ENCODE measurements at regions not wholly inside any gene's neighbourhood (a gene's known extent, or its start where the extent isn't known, plus 50 kb on each side); places are given as distances from the start of the nearest gene placed in this dataset.
A peak's percentile ranks its signal among the peaks of the same experiment; 100 is the strongest.

DNA sequence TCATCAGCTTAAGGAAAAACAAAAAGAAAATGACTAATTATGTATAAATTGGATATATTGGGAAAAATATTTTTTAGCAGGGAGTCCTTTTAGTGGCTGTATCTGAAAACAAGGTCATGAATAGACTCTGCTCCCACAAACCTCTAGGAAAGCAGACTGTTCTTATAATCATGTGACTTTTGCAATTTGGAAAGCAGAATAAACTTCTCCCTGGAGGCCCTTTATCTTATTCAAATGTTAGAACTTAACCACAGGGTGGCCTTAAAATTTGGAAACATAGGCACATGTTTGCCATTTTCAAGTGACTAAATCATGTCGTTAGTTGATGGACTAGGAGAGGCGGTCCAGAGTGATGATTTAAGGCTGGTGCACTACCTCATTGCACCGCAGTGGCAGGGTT is 196.6 kb upstream of the KRR1 start:
- TF ChIP-seq EP300 (IDR thresholded peaks at IDR 0.05; ENCODE audit: borderline replicate concordance) (no peak), RAD21 (IDR thresholded peaks at IDR 0.05; ENCODE audit: low read depth) (no peak), TAF1 (IDR thresholded peaks at IDR 0.05; ENCODE audit: low read depth) (no peak), ZBTB7A (IDR thresholded peaks at IDR 0.05; ENCODE audit: low read depth) (no peak), YY1 (IDR thresholded peaks at IDR 0.05; ENCODE audit: low read depth) (no peak), CREB1 (IDR thresholded peaks at IDR 0.05; ENCODE audit: low read depth) (no peak), NFIC (IDR thresholded peaks at IDR 0.05) (no peak), FOXM1 (IDR thresholded peaks at IDR 0.05; ENCODE audit: borderline replicate concordance, low read depth) (no peak), TEAD4 (IDR thresholded peaks at IDR 0.05) (no peak)
- TF ChIP-seq, protein P1, sequence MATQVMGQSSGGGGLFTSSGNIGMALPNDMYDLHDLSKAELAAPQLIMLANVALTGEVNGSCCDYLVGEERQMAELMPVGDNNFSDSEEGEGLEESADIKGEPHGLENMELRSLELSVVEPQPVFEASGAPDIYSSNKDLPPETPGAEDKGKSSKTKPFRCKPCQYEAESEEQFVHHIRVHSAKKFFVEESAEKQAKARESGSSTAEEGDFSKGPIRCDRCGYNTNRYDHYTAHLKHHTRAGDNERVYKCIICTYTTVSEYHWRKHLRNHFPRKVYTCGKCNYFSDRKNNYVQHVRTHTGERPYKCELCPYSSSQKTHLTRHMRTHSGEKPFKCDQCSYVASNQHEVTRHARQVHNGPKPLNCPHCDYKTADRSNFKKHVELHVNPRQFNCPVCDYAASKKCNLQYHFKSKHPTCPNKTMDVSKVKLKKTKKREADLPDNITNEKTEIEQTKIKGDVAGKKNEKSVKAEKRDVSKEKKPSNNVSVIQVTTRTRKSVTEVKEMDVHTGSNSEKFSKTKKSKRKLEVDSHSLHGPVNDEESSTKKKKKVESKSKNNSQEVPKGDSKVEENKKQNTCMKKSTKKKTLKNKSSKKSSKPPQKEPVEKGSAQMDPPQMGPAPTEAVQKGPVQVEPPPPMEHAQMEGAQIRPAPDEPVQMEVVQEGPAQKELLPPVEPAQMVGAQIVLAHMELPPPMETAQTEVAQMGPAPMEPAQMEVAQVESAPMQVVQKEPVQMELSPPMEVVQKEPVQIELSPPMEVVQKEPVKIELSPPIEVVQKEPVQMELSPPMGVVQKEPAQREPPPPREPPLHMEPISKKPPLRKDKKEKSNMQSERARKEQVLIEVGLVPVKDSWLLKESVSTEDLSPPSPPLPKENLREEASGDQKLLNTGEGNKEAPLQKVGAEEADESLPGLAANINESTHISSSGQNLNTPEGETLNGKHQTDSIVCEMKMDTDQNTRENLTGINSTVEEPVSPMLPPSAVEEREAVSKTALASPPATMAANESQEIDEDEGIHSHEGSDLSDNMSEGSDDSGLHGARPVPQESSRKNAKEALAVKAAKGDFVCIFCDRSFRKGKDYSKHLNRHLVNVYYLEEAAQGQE (IDR thresholded peaks at IDR 0.05; ENCODE audit: low read depth): no peak
- TF ChIP-seq, protein P2, sequence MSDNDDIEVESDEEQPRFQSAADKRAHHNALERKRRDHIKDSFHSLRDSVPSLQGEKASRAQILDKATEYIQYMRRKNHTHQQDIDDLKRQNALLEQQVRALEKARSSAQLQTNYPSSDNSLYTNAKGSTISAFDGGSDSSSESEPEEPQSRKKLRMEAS (IDR thresholded peaks at IDR 0.05): no peak
- TF ChIP-seq, protein P3, sequence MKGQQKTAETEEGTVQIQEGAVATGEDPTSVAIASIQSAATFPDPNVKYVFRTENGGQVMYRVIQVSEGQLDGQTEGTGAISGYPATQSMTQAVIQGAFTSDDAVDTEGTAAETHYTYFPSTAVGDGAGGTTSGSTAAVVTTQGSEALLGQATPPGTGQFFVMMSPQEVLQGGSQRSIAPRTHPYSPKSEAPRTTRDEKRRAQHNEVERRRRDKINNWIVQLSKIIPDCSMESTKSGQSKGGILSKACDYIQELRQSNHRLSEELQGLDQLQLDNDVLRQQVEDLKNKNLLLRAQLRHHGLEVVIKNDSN (IDR thresholded peaks at IDR 0.05): no peak

DNA sequence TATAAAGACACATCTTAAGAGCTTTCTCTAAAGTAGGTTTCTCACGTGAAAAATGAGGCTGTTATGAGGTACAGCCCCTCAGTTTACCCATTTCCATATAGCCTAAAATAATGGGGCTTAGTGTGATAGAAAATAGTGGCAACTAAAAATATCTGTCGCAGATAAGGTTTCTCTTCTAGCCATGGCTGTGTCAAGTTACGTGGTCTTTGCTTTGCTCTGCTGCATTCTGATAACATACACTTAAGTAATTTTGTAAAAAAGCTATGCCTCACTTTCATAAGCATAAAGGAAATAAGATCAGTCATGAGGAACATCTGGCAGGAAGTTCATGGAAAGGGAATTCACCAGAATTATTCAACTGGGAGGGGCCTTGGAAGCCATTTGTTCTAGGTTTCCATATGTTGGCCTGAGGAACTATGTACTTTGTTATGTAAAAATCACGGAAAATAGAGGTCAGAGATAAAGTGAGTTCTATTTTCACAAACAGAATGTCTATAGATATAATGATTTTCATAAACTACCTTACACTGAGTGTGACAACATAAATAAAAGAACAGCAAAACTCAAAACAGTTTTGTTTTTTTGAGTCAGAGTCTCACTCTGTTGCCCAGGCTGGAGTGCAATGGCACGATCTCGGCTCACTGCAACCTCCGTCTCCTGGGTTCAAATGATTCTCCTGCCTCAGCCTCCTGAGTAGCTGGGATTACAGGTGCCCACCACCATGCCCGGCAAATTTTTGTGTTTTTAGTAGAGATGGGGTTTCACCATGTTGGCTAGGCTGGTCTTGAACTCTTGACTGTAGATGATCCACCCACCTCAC is 195.6 kb upstream of the KRR1 start:
- TF ChIP-seq CEBPB (IDR thresholded peaks at IDR 0.05): 0 out of 2 replicates have a peak, but pooled peaks have one; percentile 27
- TF ChIP-seq EP300 (IDR thresholded peaks at IDR 0.05; ENCODE audit: borderline replicate concordance): peak; percentile 81; the same call in 1 of the 2 replicates
- TF ChIP-seq TAF1 (IDR thresholded peaks at IDR 0.05; ENCODE audit: low read depth): no peak
- no peak; the same call in 1 of the 2 replicates for TF ChIP-seq YY1 (IDR thresholded peaks at IDR 0.05; ENCODE audit: low read depth)
- peak; percentile 73 for TF ChIP-seq TCF12 (IDR thresholded peaks at IDR 0.05; ENCODE audit: low read depth)
- TF ChIP-seq, protein P2 (IDR thresholded peaks at IDR 0.05): no peak
- peak; percentile 53; the same call in 1 of the 2 replicates for TF ChIP-seq NFIC (IDR thresholded peaks at IDR 0.05)
- TF ChIP-seq TEAD4 (IDR thresholded peaks at IDR 0.05): peak; percentile 47; the same call in 1 of the 2 replicates
- no peak for TF ChIP-seq EGR1 (IDR thresholded peaks at IDR 0.05)
- peak; percentile 53; the same call in 1 of the 2 replicates for TF ChIP-seq FOXM1 (IDR thresholded peaks at IDR 0.05; ENCODE audit: borderline replicate concordance, low read depth)

DNA sequence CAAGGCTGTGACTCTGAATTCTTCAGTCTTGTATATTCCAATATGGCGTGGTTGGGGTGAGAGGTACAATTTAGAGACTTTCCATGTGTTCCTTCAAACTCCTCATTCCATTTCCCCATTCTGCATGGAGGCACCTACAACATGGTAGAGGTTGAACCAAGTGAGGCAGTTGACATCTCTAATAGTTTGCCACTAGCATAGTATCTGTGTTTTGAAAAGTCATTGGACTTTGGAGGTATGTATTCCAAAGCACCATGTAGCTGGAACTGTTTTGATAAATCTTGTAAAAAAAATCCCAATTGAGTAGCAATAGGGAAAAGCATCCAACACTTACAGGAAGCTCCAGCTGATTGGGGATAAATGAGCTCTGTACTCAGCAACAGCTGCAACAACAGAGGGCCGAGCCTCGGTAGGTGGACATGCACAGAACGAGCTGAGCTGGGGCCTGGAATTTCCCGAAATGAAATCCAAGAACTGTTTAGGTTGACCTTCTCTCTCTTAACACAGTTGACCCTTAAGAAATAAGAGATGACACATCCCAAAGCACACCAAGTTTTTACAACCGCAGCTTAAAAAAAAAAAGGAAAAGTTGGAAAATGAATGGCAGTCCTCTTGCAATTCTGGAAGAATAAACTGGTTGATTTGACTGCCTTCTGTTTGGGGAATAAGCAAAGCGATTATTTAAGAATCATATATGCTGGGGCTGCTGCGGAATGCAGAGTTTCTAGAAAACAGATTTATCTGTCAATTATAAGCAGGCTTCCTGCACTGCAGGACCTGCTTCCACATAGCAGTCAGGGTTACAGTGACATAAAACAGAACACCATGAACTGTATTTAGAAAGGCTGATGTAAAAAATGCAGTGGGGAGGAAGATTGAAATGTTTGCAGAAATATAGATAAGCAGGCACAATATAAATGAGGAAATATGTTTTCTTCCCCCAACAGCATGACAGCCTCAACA is 194.6 kb upstream of the KRR1 start:
- peak; percentile 36; the same call in 1 of the 2 replicates for TF ChIP-seq TEAD4 (IDR thresholded peaks at IDR 0.05)
- TF ChIP-seq CEBPB (IDR thresholded peaks at IDR 0.05): no peak; the same call in 1 of the 2 replicates
- no peak for TF ChIP-seq ZBTB7A (IDR thresholded peaks at IDR 0.05; ENCODE audit: low read depth)
- no peak for TF ChIP-seq RAD21 (IDR thresholded peaks at IDR 0.05; ENCODE audit: low read depth)
- TF ChIP-seq, protein P2 (IDR thresholded peaks at IDR 0.05): 0 out of 2 replicates have a peak, but pooled peaks have one; percentile 36
- peak; percentile 63 for TF ChIP-seq TCF12 (IDR thresholded peaks at IDR 0.05; ENCODE audit: low read depth)
- no peak for TF ChIP-seq NFIC (IDR thresholded peaks at IDR 0.05)
- TF ChIP-seq YY1 (IDR thresholded peaks at IDR 0.05; ENCODE audit: low read depth): no peak
- TF ChIP-seq EP300 (IDR thresholded peaks at IDR 0.05; ENCODE audit: borderline replicate concordance): peak; percentile 52; the same call in 1 of the 2 replicates
- TF ChIP-seq FOXM1 (IDR thresholded peaks at IDR 0.05; ENCODE audit: borderline replicate concordance, low read depth): 0 out of 2 replicates have a peak, but pooled peaks have one; percentile 22

DNA sequence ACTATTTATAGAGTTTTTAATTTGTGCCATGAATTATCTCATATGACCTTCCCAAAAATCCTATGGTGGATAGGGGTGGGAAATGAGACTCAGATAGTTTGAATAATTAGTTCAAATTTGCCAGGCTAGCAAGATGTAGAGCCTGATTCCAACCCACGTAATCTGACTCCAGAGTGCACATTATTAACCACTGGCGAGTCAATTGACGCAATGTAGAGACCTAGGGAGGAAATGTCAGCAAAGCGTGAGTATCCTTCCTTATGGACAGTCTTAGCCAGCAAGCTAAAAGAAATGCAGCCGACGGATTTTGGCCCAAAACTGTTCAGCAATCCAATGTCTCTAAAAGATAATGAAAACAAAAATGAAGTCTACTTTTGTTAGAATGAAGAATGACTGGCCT is 193.3 kb upstream of the KRR1 start:
- TF ChIP-seq CREB1 (IDR thresholded peaks at IDR 0.05; ENCODE audit: low read depth): no peak
- TF ChIP-seq CEBPB (IDR thresholded peaks at IDR 0.05): no peak
- peak; percentile 50; the same call in 1 of the 2 replicates for TF ChIP-seq EP300 (IDR thresholded peaks at IDR 0.05; ENCODE audit: borderline replicate concordance)
- TF ChIP-seq, protein P3 (IDR thresholded peaks at IDR 0.05): no peak
- TF ChIP-seq, protein P2 (IDR thresholded peaks at IDR 0.05): no peak

DNA sequence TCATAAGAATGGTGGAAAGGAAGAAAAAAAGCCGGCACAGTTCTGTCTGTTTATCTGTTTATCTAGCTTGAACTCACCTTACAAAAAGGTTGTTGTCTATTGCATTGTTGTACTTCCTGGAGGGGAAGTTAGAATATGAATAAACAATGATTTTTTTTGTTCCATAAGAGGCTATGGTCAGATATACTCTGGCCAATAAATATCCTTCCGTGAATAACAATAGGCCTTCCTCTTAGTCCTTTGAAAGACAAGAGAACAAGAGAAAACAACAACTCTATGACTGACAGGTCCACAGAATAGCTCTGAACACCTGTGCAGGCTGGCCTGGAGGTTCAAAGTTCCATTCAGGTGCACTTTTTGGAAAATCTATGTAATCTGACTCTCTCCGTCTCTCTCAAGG is 192.8 kb upstream of the KRR1 start:
- no peak for TF ChIP-seq TAF1 (IDR thresholded peaks at IDR 0.05; ENCODE audit: low read depth)
- TF ChIP-seq EP300 (IDR thresholded peaks at IDR 0.05; ENCODE audit: borderline replicate concordance): no peak

DNA sequence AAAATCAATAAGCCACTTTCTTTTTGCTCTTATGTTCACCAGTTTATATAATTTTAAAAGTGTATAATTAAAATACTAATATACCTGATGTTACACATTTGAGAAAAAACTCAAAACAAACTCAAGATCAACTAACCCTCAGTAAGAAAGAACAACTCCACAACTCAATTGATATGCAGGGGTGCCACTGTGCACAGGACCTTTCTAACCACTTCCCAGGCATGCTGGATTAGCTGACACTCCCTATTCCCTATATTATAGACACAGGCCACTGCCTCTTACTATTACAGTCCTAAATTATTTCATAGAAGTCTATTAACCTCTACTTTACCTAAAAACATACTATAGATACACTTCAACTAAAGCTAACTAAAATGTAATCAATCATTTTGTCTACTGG is 191.7 kb upstream of the KRR1 start:
- TF ChIP-seq YY1 (IDR thresholded peaks at IDR 0.05; ENCODE audit: low read depth): no peak
- TF ChIP-seq TEAD4 (IDR thresholded peaks at IDR 0.05): no peak
- TF ChIP-seq ZBTB7A (IDR thresholded peaks at IDR 0.05; ENCODE audit: low read depth): no peak
- no peak for TF ChIP-seq RAD21 (IDR thresholded peaks at IDR 0.05; ENCODE audit: low read depth)
- no peak for TF ChIP-seq EP300 (IDR thresholded peaks at IDR 0.05; ENCODE audit: borderline replicate concordance)
- no peak for TF ChIP-seq EGR1 (IDR thresholded peaks at IDR 0.05)
- TF ChIP-seq CREB1 (IDR thresholded peaks at IDR 0.05; ENCODE audit: low read depth): no peak
- TF ChIP-seq, protein P2 (IDR thresholded peaks at IDR 0.05): no peak
- TF ChIP-seq, protein P1 (IDR thresholded peaks at IDR 0.05; ENCODE audit: low read depth): no peak
- TF ChIP-seq FOXM1 (IDR thresholded peaks at IDR 0.05; ENCODE audit: borderline replicate concordance, low read depth): no peak
- no peak for TF ChIP-seq CEBPB (IDR thresholded peaks at IDR 0.05)
- TF ChIP-seq, protein P3 (IDR thresholded peaks at IDR 0.05): no peak
- no peak for TF ChIP-seq TAF1 (IDR thresholded peaks at IDR 0.05; ENCODE audit: low read depth)

All from Ishikawa (cell line).